ENCODE measurements at regions not wholly inside any gene's neighbourhood (a gene's known extent, or its start where the extent isn't known, plus 50 kb on each side); places are given as distances from the start of the nearest gene placed in this dataset.

DNA sequence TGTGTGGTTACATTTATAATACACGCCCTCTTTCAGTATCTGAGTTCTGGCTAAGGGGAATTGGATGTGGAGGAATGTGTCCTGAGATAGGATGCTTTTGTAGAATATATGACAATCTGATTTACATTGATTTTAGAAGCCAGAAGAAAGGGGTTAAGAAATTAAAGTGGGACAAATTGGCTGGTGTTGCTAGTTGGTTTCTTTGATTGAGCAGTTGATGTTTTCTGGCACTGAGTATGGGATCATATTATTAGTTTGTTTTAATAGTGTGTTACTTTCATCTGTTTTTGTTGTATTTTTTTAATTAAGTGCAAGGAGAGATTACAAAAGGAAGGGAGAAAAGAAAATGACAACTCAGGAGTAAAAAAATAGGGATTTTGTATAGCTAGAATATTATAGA, 1634.7 kb upstream of the B3GALT2 start:
- intact Hi-C loops (cut with micrococcal nuclease): no loop called here
- Mint-ChIP-seq H3K36me3 (ENCODE audit: low read depth) (no peaks in the 10 kb centered on the region), H3K27ac (no peak overlapping the region), H3K4me3 (no peak overlapping the region), H3K27me3 (ENCODE audit: low read depth) (no peaks in the 10 kb centered on the region), H3K9me3 (no peaks in the 10 kb centered on the region), H3K4me1 (ENCODE audit: low read depth) (no peaks in the 10 kb centered on the region)
- CTCF ChIA-PET: no interaction called here
- no peak for DNase-seq

DNA sequence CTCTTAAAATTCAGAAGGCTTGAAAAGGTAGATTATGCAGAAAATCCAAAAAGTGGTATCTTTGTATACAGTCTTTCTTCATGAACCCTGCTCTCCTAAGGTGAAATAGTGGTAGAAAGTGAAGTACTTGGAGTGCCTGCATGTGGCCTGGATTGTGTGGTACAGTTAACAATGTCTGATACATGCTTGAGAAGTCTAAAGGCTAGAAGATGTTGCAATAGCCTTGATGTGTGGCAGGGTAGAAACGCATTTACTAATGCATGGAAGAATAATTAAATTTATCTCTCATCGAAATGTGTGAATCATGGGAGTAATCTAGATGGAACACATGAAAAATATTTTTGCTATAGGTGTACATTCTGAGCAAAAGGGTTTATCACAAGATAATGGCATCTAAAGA, 1632.3 kb upstream of the B3GALT2 start:
- H3K27me3 Mint-ChIP-seq (ENCODE audit: low read depth): no peaks in the 10 kb centered on the region
- DNase-seq: no peak

DNA sequence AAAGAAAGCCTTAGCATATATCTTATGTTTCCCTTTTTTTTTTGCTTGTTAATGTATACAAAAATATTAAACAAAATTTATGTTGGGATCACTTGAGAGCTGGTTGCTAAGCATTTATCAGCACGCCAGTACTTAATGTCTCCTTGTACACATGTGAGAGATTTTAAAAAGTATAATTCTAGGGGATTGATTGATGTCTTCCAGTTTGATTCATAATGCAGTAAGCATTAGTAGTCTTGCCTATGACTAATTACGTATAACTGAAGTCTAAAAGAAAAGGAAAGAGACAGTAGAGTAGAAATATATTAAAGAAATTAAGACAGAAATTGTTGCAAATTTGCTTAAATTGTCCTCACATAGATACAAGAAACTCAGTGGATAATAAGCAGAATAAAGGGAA, 1630.4 kb upstream of the B3GALT2 start:
- H3K4me1 Mint-ChIP-seq (ENCODE audit: low read depth): no peaks in the 10 kb centered on the region
- no peak for DNase-seq
- H3K27ac Mint-ChIP-seq: no peak overlapping the region
- H3K27me3 Mint-ChIP-seq (ENCODE audit: low read depth): no peaks in the 10 kb centered on the region
- no peak overlapping the region for H3K4me3 Mint-ChIP-seq
- CTCF ChIA-PET: no interaction called here
- H3K36me3 Mint-ChIP-seq (ENCODE audit: low read depth): no peaks in the 10 kb centered on the region
- intact Hi-C loops (cut with micrococcal nuclease): no loop called here
- H3K9me3 Mint-ChIP-seq: no peaks in the 10 kb centered on the region

More for the DNA sequence above, 1632.3 kb upstream of the B3GALT2 start:
- H3K27ac Mint-ChIP-seq: no peak overlapping the region
- no peaks in the 10 kb centered on the region for H3K4me1 Mint-ChIP-seq (ENCODE audit: low read depth)
- no peaks in the 10 kb centered on the region for H3K36me3 Mint-ChIP-seq (ENCODE audit: low read depth)
- no peak overlapping the region for H3K4me3 Mint-ChIP-seq
- H3K9me3 Mint-ChIP-seq: no peaks in the 10 kb centered on the region
- CTCF ChIA-PET: no interaction called here
- intact Hi-C loops (cut with micrococcal nuclease): no loop called here

DNA sequence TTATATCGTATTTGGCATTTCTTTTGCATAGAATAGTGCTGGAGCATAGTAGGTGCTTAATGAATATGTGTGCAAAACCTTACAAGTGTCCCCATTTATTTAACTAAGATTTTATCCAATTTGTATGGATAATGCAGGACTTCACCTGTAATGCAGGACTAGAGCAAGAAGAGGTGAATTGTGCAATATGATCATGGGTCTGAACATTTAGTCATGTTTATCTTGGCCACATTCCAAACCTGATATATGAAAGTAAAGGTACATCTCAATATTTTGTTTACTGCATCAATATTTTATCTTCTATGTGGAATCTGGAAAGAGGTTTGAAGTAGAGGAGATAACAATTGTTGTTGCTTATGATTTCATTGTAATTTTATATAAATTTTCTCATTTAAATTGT, 1626.7 kb upstream of the B3GALT2 start:
- intact Hi-C loops (cut with micrococcal nuclease): no loop called here
- Mint-ChIP-seq H3K36me3 (ENCODE audit: low read depth) (no peaks in the 10 kb centered on the region), H3K9me3 (no peaks in the 10 kb centered on the region), H3K27ac (no peak overlapping the region), H3K4me3 (no peak overlapping the region), H3K4me1 (ENCODE audit: low read depth) (no peaks in the 10 kb centered on the region), H3K27me3 (ENCODE audit: low read depth) (no peaks in the 10 kb centered on the region)
- DNase-seq: no peak
- CTCF ChIA-PET: no interaction called here

DNA sequence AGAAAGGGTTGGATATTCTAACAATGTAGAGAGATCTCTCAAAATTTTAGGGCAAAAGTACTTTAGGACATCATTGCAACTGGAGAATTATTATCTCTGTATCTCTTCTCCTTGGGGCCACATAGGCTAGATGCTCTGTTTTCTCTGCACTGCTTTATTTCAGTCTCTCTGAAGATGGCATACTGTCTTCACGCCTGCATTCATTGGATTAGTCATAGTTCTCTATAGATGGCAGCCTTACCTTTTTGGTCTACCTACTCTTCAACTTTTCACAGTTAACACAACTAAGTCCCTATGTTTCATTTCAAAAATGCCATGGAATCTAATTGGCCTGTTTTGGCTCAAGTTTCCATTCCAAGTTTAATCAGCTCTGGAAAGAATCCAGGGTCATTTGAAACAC, 1623.3 kb upstream of the B3GALT2 start:
- H3K9me3 Mint-ChIP-seq: no peaks in the 10 kb centered on the region
- DNase-seq: no peak
- H3K36me3 Mint-ChIP-seq (ENCODE audit: low read depth): no peaks in the 10 kb centered on the region
- H3K27me3 Mint-ChIP-seq (ENCODE audit: low read depth): no peaks in the 10 kb centered on the region
- H3K27ac Mint-ChIP-seq: no peak overlapping the region
- no peak overlapping the region for H3K4me3 Mint-ChIP-seq
- CTCF ChIA-PET: no interaction called here
- intact Hi-C loops (cut with micrococcal nuclease): no loop called here
- H3K4me1 Mint-ChIP-seq (ENCODE audit: low read depth): no peaks in the 10 kb centered on the region

DNA sequence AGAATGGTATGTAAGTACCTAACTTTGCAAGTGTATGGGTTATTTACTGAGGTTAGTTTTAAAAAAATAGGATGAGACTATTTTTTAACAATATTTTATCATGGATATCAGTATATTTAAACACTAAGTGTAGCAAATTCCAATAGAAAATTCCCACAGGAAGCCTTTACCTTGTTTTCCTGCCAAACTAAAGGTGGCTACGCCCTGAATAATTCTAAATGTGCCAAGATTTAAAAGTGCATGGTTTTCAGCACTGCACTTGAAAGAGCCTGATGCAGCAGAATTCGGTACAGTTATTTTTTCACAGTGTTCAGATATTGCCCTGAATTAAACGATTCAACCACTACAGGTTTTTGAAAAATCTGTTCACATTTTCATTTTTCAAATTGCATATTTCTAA, 1622.8 kb upstream of the B3GALT2 start:
- DNase-seq: no peak
- H3K4me1 Mint-ChIP-seq (ENCODE audit: low read depth): no peaks in the 10 kb centered on the region
- no peaks in the 10 kb centered on the region for H3K27me3 Mint-ChIP-seq (ENCODE audit: low read depth)
- no peak overlapping the region for H3K4me3 Mint-ChIP-seq
- intact Hi-C loops (cut with micrococcal nuclease): no loop called here
- H3K36me3 Mint-ChIP-seq (ENCODE audit: low read depth): no peaks in the 10 kb centered on the region
- CTCF ChIA-PET: no interaction called here
- no peak overlapping the region for H3K27ac Mint-ChIP-seq
- no peaks in the 10 kb centered on the region for H3K9me3 Mint-ChIP-seq

DNA sequence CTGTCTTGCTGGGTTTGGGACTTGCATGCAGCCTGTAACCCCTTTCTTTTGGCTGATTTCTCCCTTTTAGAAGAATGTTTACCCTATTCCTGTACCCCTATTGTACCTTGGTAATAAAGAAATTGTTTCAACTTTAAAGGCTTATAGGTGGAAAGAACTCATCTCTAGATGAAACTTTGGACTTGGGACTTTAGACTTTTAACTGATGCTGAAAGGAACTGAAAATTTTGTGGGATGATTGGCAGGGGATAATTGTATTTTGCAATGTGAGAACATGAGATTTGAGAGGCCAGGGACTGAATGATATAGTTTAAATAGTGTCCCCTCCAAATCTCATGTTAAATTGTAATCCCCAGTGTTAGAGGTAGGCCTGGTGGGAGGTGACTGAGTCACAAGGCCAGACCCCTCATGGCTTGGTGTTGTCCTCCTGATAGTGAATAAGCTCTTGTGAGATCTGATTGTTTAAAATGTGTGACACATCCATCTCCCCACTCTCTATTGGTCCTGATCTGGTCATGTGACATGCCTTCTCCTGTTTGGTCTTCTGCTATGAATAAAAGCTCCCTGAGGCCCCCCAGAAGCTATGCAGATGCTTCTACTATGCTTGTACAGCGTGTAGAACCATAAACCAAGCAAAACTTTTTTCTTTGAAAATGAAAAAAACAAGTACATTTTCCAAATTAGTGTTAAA, 1621.3 kb upstream of the B3GALT2 start:
- CTCF ChIA-PET: no interaction called here
- H3K27me3 Mint-ChIP-seq (ENCODE audit: low read depth): no peaks in the 10 kb centered on the region
- no peaks in the 10 kb centered on the region for H3K36me3 Mint-ChIP-seq (ENCODE audit: low read depth)
- intact Hi-C loops (cut with micrococcal nuclease): no loop called here
- no peak overlapping the region for H3K4me3 Mint-ChIP-seq
- no peaks in the 10 kb centered on the region for H3K4me1 Mint-ChIP-seq (ENCODE audit: low read depth)
- no peak for DNase-seq
- H3K27ac Mint-ChIP-seq: no peak overlapping the region
- H3K9me3 Mint-ChIP-seq: no peaks in the 10 kb centered on the region

DNA sequence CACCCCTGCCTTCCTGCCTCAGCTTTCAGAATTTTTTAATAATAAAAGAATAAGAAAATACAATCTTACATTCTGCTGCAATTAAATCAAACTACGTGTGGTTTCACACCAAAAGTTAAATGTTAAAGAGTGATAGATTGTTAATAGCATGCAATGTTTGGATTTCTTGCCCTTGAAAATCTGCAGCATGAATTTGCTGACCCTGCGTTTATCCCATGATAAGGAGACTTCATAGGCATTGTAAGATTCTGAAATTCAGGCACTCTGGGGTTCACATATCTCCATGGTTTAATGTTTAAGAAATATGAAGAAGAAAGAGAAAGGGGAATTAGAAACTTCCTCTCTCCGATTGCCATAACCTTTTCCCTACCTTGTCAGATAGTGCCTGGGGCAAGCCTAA, 1616.2 kb upstream of the B3GALT2 start:
- CTCF ChIA-PET: no interaction called here
- H3K4me3 Mint-ChIP-seq: no peak overlapping the region
- intact Hi-C loops (cut with micrococcal nuclease): no loop called here
- DNase-seq: no peak
- peaks cover 2% of the 10 kb centered on the region for H3K27me3 Mint-ChIP-seq (ENCODE audit: low read depth)
- no peaks in the 10 kb centered on the region for H3K4me1 Mint-ChIP-seq (ENCODE audit: low read depth)
- no peaks in the 10 kb centered on the region for H3K36me3 Mint-ChIP-seq (ENCODE audit: low read depth)
- no peak overlapping the region for H3K27ac Mint-ChIP-seq
- H3K9me3 Mint-ChIP-seq: no peaks in the 10 kb centered on the region

DNA sequence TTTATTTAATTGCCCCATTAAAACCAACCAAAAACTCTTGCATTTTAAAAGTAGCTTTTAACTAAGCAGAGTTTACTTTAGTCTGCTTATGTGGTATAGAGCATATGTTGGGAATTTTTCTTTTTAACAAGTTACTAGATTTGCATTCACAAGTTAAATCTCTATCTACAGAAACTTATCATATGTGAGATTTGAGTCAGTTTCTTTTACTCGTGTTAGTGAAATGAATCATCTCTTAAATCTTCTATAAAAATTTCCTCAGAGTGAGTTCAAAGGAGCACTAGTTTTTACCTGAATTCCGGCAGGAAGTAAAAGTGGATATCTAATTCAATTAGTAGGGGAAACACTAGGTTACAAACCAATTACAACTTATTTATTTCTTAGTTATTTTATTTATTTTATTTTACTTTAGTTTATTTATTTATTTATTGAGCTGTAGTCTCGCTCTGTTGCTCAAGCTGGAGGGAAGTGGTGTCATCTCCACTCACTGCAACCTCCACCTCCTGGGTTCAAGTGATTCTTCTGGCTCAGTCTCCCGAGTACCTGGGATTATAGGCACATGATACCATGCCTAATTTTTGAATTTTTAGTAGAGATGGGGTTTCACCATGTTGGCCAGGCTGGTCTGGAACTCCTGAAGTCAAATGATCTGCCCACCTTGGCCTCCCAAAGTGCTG, 1609.6 kb upstream of the B3GALT2 start:
- Mint-ChIP-seq H3K27ac (no peak overlapping the region), H3K4me1 (ENCODE audit: low read depth) (no peaks in the 10 kb centered on the region), H3K4me3 (no peak overlapping the region), H3K36me3 (ENCODE audit: low read depth) (no peaks in the 10 kb centered on the region), H3K9me3 (no peaks in the 10 kb centered on the region), H3K27me3 (ENCODE audit: low read depth) (no peaks in the 10 kb centered on the region)
- intact Hi-C loops (cut with micrococcal nuclease): no loop called here
- no peak for DNase-seq
- CTCF ChIA-PET: no interaction called here

DNA sequence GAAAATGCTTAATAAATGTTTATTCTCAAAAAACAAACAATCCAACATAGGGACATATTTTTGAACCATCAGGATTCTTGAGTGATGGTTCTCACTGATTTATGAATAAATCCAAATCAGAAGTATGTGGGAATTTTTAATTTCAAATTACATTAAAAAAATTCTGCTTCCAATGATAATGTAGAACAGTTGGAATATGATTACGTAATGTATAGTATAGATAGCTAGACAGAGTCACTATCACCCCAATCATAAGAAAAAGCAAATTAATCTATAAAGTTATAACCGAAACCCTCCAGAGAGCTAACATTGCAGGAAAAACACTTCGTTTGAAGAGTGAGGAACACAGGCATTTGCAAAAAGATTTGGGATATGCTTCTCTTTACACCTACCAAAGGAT, 1600.6 kb upstream of the B3GALT2 start:
- Mint-ChIP-seq H3K27me3 (ENCODE audit: low read depth) (no peaks in the 10 kb centered on the region), H3K9me3 (no peaks in the 10 kb centered on the region), H3K4me3 (no peak overlapping the region), H3K27ac (no peak overlapping the region), H3K4me1 (ENCODE audit: low read depth) (no peaks in the 10 kb centered on the region), H3K36me3 (ENCODE audit: low read depth) (no peaks in the 10 kb centered on the region)
- CTCF ChIA-PET: no interaction called here
- no peak for DNase-seq
- intact Hi-C loops (cut with micrococcal nuclease): no loop called here

DNA sequence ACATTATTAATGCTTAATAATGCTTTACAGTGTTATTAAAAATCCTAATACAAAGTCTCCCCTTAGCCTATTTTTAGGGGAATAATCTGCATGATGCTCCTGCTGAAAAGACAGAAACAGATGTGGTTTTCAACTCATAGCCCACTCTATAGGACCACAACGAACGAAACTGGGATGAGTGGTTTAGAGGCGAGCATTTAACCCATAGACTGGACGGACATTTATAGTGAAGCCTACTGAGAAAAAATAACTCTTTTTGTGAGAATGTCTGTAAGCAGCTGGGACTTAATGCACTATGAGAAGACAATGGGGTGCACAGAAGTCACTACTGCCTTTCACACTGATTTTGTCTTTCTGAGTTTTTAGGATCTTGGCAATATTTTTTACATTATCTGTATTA, 1599.6 kb upstream of the B3GALT2 start:
- no peak overlapping the region for H3K4me3 Mint-ChIP-seq
- CTCF ChIA-PET: no interaction called here

DNA sequence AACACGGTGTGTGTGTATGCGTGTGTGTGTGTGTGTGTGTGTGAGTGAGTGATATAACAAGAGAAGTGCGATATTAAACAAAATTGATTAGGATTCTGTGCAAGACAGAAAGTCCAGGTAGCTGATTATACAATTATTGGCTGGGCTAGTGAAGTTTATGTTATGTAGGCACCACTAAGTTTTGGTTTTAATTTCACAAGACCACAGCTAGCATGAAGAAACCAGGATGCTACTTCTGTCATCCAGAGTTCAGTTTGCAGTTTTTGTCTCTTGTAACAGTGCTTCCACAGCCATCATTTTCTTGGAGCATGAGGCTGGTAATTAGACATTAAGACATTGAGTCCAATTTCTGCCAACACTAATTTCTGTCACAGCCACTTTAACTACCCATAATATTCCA, 1590.2 kb upstream of the B3GALT2 start:
- Mint-ChIP-seq H3K27me3 (ENCODE audit: low read depth) (no peaks in the 10 kb centered on the region), H3K4me1 (ENCODE audit: low read depth) (no peaks in the 10 kb centered on the region), H3K36me3 (ENCODE audit: low read depth) (no peaks in the 10 kb centered on the region), H3K27ac (no peak overlapping the region), H3K9me3 (peaks cover 5% of the 10 kb centered on the region), H3K4me3 (no peak overlapping the region)
- intact Hi-C loops (cut with micrococcal nuclease): no loop called here
- DNase-seq: no peak
- CTCF ChIA-PET: no interaction called here

More for the DNA sequence above, 1599.6 kb upstream of the B3GALT2 start:
- Mint-ChIP-seq H3K27me3 (ENCODE audit: low read depth) (no peaks in the 10 kb centered on the region), H3K36me3 (ENCODE audit: low read depth) (no peaks in the 10 kb centered on the region), H3K4me1 (ENCODE audit: low read depth) (no peaks in the 10 kb centered on the region), H3K9me3 (no peaks in the 10 kb centered on the region), H3K27ac (no peak overlapping the region)
- intact Hi-C loops (cut with micrococcal nuclease): no loop called here
- no peak for DNase-seq

DNA sequence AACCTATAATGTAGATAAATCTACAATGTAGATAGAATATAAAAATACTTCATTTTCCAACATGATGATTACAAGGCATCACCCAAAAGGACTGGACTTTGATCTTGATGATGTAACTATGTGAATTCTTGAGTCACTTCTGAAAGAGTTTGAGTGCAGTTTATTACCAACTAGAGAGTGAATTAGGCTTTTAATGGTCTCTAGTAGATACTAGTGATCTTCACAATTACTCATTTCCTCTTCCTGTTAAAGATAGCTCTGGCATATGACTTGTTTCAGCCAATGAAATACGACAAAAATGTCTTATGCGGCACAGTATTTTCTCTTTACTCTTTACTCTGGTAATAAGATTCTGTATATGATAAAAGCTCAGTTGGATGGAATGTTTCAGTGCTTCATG, 1588.1 kb upstream of the B3GALT2 start:
- DNase-seq: no peak
- no peaks in the 10 kb centered on the region for H3K36me3 Mint-ChIP-seq (ENCODE audit: low read depth)
- intact Hi-C loops (cut with micrococcal nuclease): no loop called here
- no peak overlapping the region for H3K27ac Mint-ChIP-seq
- H3K4me3 Mint-ChIP-seq: no peak overlapping the region
- H3K9me3 Mint-ChIP-seq: peaks cover 5% of the 10 kb centered on the region
- H3K4me1 Mint-ChIP-seq (ENCODE audit: low read depth): no peaks in the 10 kb centered on the region
- CTCF ChIA-PET: no interaction called here
- no peaks in the 10 kb centered on the region for H3K27me3 Mint-ChIP-seq (ENCODE audit: low read depth)
